MM.1S (cell line): ENCODE measurements at regions not wholly inside any gene's neighbourhood (a gene's known extent, or its start where the extent isn't known, plus 50 kb on each side); places are given as distances from the start of the nearest gene placed in this dataset.

ENCODE experiments used
- EZH2 ChIP-seq: fragments of 300-600 bp; sonication (generic); optimal IDR thresholded peaks from 2 replicates; pipeline ENCODE3; 2017; ENCODE audit warnings: low read depth, mild to moderate bottlenecking, antibody characterized with exemption, low read length, mixed read lengths
- TF ChIP-seq, protein P1 (sequence below): fragments of 300-600 bp; sonication (generic); IDR thresholded peaks from 2 replicates; pipeline ENCODE4 v1.5.1; 2016; ENCODE audit warnings: antibody characterized with exemption, low read length, mixed read lengths

DNA sequence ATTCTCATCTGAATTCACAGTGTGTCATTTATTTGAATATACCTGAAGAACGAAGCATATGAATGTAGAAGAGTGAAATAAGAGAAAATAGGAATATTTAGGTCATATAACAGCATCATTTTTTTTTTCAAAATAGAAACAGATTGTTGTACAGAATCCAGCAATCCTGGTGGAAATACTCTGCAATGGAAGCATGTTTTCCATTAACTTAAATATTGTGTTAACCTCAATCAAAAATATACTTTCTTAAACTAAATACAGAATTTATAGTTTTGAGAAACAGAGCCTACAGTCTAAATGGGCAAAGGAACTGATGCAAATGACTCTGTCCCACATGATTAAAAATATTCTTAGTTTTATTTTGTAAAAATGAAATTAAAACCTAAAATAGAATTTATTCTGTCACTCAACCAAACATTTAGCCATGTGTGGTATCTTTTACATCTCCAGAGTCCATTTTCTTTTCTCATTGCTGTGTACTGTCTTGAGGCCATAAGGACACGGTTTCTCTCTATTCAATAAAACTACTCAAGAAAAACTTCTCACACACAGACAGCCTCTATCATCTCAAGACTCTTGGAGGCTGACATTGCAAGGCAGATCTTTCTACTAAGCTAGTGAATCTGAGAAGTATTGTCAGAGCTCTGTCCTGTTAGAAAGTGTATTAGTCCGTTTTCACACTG lies 322.6 kb downstream of the LTN1 start:
- TF ChIP-seq, protein P1, sequence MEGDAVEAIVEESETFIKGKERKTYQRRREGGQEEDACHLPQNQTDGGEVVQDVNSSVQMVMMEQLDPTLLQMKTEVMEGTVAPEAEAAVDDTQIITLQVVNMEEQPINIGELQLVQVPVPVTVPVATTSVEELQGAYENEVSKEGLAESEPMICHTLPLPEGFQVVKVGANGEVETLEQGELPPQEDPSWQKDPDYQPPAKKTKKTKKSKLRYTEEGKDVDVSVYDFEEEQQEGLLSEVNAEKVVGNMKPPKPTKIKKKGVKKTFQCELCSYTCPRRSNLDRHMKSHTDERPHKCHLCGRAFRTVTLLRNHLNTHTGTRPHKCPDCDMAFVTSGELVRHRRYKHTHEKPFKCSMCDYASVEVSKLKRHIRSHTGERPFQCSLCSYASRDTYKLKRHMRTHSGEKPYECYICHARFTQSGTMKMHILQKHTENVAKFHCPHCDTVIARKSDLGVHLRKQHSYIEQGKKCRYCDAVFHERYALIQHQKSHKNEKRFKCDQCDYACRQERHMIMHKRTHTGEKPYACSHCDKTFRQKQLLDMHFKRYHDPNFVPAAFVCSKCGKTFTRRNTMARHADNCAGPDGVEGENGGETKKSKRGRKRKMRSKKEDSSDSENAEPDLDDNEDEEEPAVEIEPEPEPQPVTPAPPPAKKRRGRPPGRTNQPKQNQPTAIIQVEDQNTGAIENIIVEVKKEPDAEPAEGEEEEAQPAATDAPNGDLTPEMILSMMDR = no peak
- no peak for TF ChIP-seq EZH2
